Endothelial cell of umbilical vein (primary cell): ENCODE measurements at regions not wholly inside any gene's neighbourhood (a gene's known extent, or its start where the extent isn't known, plus 50 kb on each side); places are given as distances from the start of the nearest gene placed in this dataset.

Experiments used
- BruUV-seq: library from RNA; stranded (reverse); fragments of 400-500 nt; replicated peaks from 2 replicates; lab custom pipeline; 2021; lab: Mats Ljungman, UMichigan
- CTCF ChIA-PET: fragments of 300-600, 350-600 bp; sonication (Branson Sonifier 250); formaldehyde crosslinking; loops from one replicate; lab custom pipeline; 2021; ENCODE audit warnings: antibody characterized with exemption, inconsistent platforms; lab: Charles Lee
- POLR2A ChIA-PET: fragments of 300-600, 350-600 bp; sonication (Branson Sonifier 250); formaldehyde crosslinking; loops from one replicate; lab custom pipeline; 2021; ENCODE audit warnings: antibody characterized with exemption, inconsistent platforms; lab: Charles Lee
- DNase-seq: peaks from one replicate; pipeline ENCODE4 v3.0.0-alpha.2; 2011; ENCODE audit warnings: low read depth, low spot score
- FAIRE-seq: peaks from 2 replicates; lab custom pipeline; 2011; peaks lifted over from hg19 to GRCh38; lab: Jason Lieb, UNC
- H2AFZ ChIP-seq: 2 replicates; pipeline ENCODE4 v1.6.0; 2012; ENCODE audit warnings: low read depth, low read length, control low read depth, inconsistent platforms
- H3K27ac ChIP-seq: 2 replicates; pipeline ENCODE4 v1.5.1; 2011; ENCODE audit warnings: low read depth, mild to moderate bottlenecking, control low read depth, low read length, moderate library complexity; ENCODE audit not compliant: insufficient read depth
- H3K27me3 ChIP-seq, 2 experiments: 2 replicates each; pipeline versions ENCODE4 v1.6.0 to v1.6.1; 2011; ENCODE audit warnings: low read length in 2 of 2, mixed read lengths in 1 of 2; ENCODE audit not compliant: control insufficient read depth in 2 of 2, insufficient read depth in 2 of 2
- H3K36me3 ChIP-seq, 2 experiments: 2 replicates in 1 of 2; 3 replicates in 1 of 2; pipeline ENCODE4 v1.5.1; 2011; ENCODE audit warnings: low read length in 2 of 2, mild to moderate bottlenecking in 1 of 2, moderate library complexity in 1 of 2; ENCODE audit not compliant: control insufficient read depth in 2 of 2, insufficient read depth in 2 of 2; ENCODE audit errors: extremely low read depth in 1 of 2
- H3K4me1 ChIP-seq: 3 replicates; pipeline ENCODE4 v1.5.1; 2011; ENCODE audit warnings: mild to moderate bottlenecking, low read length; ENCODE audit not compliant: control insufficient read depth, insufficient read depth; ENCODE audit errors: extremely low read depth
- H3K4me2 ChIP-seq: 2 replicates; pipeline ENCODE4 v1.6.1; 2011; ENCODE audit warnings: low read length, control low read depth, mixed read lengths; ENCODE audit not compliant: insufficient read depth
- H3K4me3 ChIP-seq, 3 experiments: fragments of 200-600 bp in 1 of 3; sonication (generic), shearing (Covaris generic) in 1 of 3; replicated peaks in 1 of 3; 2 replicates each; pipeline ENCODE4 v1.5.1; 2011 to 2016; ENCODE audit warnings: control low read depth in 3 of 3, low read length in 3 of 3, mild to moderate bottlenecking in 2 of 3, inconsistent platforms in 1 of 3, low read depth in 1 of 3, moderate library complexity in 1 of 3; ENCODE audit not compliant: insufficient read depth in 1 of 3
- H3K79me2 ChIP-seq: 2 replicates; pipeline ENCODE4 v1.6.0; 2012; ENCODE audit warnings: low read length, inconsistent platforms; ENCODE audit not compliant: control insufficient read depth, insufficient read depth
- H3K9ac ChIP-seq: replicated peaks from 2 replicates; pipeline ENCODE3; 2011; ENCODE audit warnings: low read length, control low read depth; ENCODE audit not compliant: insufficient read depth; ENCODE audit errors: extremely low read depth
- H3K9me1 ChIP-seq: replicated peaks from 3 replicates; pipeline ENCODE4 v1.6.0; 2011; ENCODE audit warnings: mild to moderate bottlenecking, low read length; ENCODE audit not compliant: control insufficient read depth, insufficient read depth; ENCODE audit errors: extremely low read depth
- H3K9me3 ChIP-seq: replicated peaks from 2 replicates; pipeline ENCODE4 v1.5.1; 2012; ENCODE audit warnings: low read length, inconsistent platforms; ENCODE audit not compliant: control insufficient read depth, insufficient read depth
- H4K20me1 ChIP-seq: replicated peaks from 2 replicates; pipeline ENCODE3; 2011; ENCODE audit warnings: mild to moderate bottlenecking, low read length; ENCODE audit not compliant: control insufficient read depth, insufficient read depth; ENCODE audit errors: extremely low read depth
- EZH2 ChIP-seq: IDR thresholded peaks from 2 replicates; pipeline ENCODE4 v1.6.1; 2012; ENCODE audit warnings: borderline replicate concordance, low read depth, mild to moderate bottlenecking, moderate library complexity, low read length, inconsistent platforms; ENCODE audit not compliant: severe bottlenecking
- FOS ChIP-seq: IDR thresholded peaks from 2 replicates; pipeline ENCODE4 v1.6.1; 2011; ENCODE audit warnings: mild to moderate bottlenecking, low read length, moderate library complexity, borderline replicate concordance; ENCODE audit not compliant: insufficient read depth
- GATA2 ChIP-seq: IDR thresholded peaks from 2 replicates; pipeline ENCODE4 v1.7.0; 2011; ENCODE audit warnings: low read depth, mild to moderate bottlenecking, moderate library complexity, mixed read lengths, low read length; ENCODE audit not compliant: insufficient read length, insufficient read depth
- JUN ChIP-seq: IDR thresholded peaks from 2 replicates; pipeline ENCODE4 v1.6.1; 2011; ENCODE audit warnings: borderline replicate concordance, low read depth; ENCODE audit not compliant: insufficient read length, insufficient read depth
- MYC ChIP-seq: IDR thresholded peaks from one replicate; pipeline ENCODE4 v1.6.1; 2011; ENCODE audit warnings: mild to moderate bottlenecking, low read depth, low read length
- POLR2A ChIP-seq: IDR thresholded peaks from 2 replicates; pipeline ENCODE4 v1.6.1; 2012; ENCODE audit warnings: low read depth, mild to moderate bottlenecking, control low read depth, low read length
- POLR2AphosphoS5 ChIP-seq: IDR thresholded peaks from 2 replicates; pipeline ENCODE4 v1.6.1; 2012; ENCODE audit warnings: low read depth, mild to moderate bottlenecking, control low read depth, low read length, moderate library complexity; ENCODE audit not compliant: insufficient read depth
- dilution Hi-C: fragments of 300-500 bp; cut with MboI; formaldehyde crosslinking; loops from one replicate; pipeline ENCODE4 v1.15.0; 2019; ENCODE audit warnings: low sequenced_read_pairs; ENCODE audit not compliant: extremely low pct_ligation_motif_present
- intact Hi-C: fragments of 100-400 bp; cut with micrococcal nuclease; formaldehyde crosslinking; loops from one replicate; pipeline ENCODE4 v1.10.0; 2022
- TF ChIP-seq, protein P1 (sequence below), 2 donors: IDR thresholded peaks; 1 replicate in 1 of 2; 2 replicates in 1 of 2; pipeline ENCODE4 v1.5.1; 2011; ENCODE audit warnings: low read length in 2 of 2, mild to moderate bottlenecking in 2 of 2, moderate library complexity in 2 of 2, control low read depth in 1 of 2, inconsistent platforms in 1 of 2, low read depth in 1 of 2; ENCODE audit not compliant: insufficient read depth in 1 of 2; ENCODE audit errors: extremely low read depth in 1 of 2
- TF ChIP-seq, protein P2 (sequence below): IDR thresholded peaks from 2 replicates; pipeline ENCODE4 v1.6.1; 2011; ENCODE audit not compliant: insufficient read depth, insufficient read length

DNA sequence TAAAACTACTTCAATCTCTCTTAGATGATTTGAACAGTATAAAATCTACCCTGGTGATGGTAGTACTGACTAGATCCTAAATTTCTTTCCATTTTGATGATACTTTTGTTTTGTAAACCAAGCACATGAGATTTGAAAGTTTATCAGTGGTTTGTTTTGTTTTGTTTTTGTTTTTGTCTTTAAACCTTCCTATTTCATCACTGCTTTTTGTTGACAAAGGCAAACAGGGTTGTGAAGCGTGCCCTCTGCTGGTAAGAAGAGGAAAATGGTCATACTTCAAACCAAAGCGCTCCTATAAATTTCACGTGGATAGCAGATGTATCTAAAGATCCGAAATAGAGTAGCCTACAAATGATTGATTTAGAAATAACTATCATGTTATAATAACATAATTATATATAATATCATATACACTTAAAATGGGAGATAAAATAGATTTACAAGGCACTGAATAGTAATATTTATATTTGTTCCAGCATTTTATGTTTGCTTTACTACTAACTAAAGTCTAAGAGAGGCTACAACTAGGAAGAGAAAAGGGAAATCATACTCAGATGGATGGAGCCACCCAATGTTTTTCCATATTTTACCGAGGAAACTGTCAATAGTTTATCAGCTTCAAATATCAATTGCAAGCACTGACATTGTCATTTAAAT is 254.0 kb upstream of the USP15 start:
- Histone ChIP-seq H3K4me3 (no peak overlapping the region), H3K9ac (no peak overlapping the region), H3K27ac (no peak overlapping the region), H2AFZ (no peak overlapping the region), H3K4me1 (no peaks in the 10 kb centered on the region), H3K79me2 (no peaks in the 10 kb centered on the region), H3K4me2 (no peak overlapping the region), H3K9me1 (no peaks in the 10 kb centered on the region), H4K20me1 (no peaks in the 10 kb centered on the region), H3K36me3 (no peaks in the 10 kb centered on the region), H3K27me3 (no peaks in the 10 kb centered on the region), H3K9me3 (no peaks in the 10 kb centered on the region)
- ChIA-PET POLR2A (no interaction called here), CTCF (interaction anchor here (1.1 kb wide), 2 partner anchors 187 to 1504 kb away, joined by 3 to 4 read pairs; no protein-coding TSS in a partner anchor)
- no peak for TF ChIP-seq EZH2
- TF ChIP-seq, protein P1, sequence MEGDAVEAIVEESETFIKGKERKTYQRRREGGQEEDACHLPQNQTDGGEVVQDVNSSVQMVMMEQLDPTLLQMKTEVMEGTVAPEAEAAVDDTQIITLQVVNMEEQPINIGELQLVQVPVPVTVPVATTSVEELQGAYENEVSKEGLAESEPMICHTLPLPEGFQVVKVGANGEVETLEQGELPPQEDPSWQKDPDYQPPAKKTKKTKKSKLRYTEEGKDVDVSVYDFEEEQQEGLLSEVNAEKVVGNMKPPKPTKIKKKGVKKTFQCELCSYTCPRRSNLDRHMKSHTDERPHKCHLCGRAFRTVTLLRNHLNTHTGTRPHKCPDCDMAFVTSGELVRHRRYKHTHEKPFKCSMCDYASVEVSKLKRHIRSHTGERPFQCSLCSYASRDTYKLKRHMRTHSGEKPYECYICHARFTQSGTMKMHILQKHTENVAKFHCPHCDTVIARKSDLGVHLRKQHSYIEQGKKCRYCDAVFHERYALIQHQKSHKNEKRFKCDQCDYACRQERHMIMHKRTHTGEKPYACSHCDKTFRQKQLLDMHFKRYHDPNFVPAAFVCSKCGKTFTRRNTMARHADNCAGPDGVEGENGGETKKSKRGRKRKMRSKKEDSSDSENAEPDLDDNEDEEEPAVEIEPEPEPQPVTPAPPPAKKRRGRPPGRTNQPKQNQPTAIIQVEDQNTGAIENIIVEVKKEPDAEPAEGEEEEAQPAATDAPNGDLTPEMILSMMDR (IDR thresholded peaks at IDR 0.05; ENCODE audit: extremely low read depth in 1 of 2, insufficient read depth in 1 of 2, low read depth in 1 of 2, low read length in 2 of 2): peak; percentile 48 to 61
- intact Hi-C loops (loop anchor here (1.0 kb wide), 1 partner anchor 186 kb away; a partner anchor contains a TSS), dilution Hi-C loops (no loop called here)
- FAIRE-seq: peak; percentile 75
- peak; percentile 42 for DNase-seq
- BruUV-seq: no TSS peak

DNA sequence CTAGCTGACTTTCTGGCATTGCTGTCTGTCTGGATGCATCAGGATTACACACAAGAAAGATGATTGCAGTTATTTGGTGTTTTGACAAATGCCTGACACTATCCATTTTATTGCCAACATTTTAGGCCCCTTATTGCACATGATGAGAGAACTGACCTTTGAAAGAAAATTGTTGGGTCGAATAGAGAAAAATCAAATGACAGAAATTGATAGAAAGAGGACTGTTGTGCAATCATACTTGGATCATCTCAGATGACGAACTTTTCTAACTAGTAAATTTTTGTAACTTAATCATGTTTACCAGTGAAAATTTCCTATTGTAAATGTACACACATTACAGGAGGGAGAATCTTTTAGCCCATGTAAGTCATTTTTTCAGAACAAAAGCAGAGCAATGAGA is 251.5 kb upstream of the USP15 start:
- Histone ChIP-seq H3K9ac (no peak overlapping the region), H2AFZ (no peak overlapping the region), H3K27ac (no peak overlapping the region), H3K79me2 (no peaks in the 10 kb centered on the region), H3K36me3 (no peaks in the 10 kb centered on the region), H4K20me1 (no peaks in the 10 kb centered on the region), H3K27me3 (no peaks in the 10 kb centered on the region), H3K4me3 (no peak overlapping the region), H3K9me1 (no peaks in the 10 kb centered on the region), H3K9me3 (no peaks in the 10 kb centered on the region), H3K4me1 (no peaks in the 10 kb centered on the region), H3K4me2 (no peak overlapping the region)
- DNase-seq (no peak), FAIRE-seq (no peak)
- intact Hi-C loops (no loop called here), dilution Hi-C loops (no loop called here)
- no peak for TF ChIP-seq JUN
- TF ChIP-seq GATA2: no peak
- TF ChIP-seq EZH2: no peak
- TF ChIP-seq MYC: no peak
- TF ChIP-seq POLR2A: no peak
- TF ChIP-seq POLR2AphosphoS5: no peak
- TF ChIP-seq FOS: no peak
- TF ChIP-seq, protein P1 (IDR thresholded peaks at IDR 0.05; ENCODE audit: extremely low read depth in 1 of 2, insufficient read depth in 1 of 2, low read depth in 1 of 2, low read length in 2 of 2): no peak
- TF ChIP-seq, protein P2, sequence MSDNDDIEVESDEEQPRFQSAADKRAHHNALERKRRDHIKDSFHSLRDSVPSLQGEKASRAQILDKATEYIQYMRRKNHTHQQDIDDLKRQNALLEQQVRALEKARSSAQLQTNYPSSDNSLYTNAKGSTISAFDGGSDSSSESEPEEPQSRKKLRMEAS: no peak
- BruUV-seq: no TSS peak
- POLR2A ChIA-PET: no interaction called here
- CTCF ChIA-PET: no interaction called here
